HG02571 (cell line): ENCODE measurements at regions not wholly inside any gene's neighbourhood (a gene's known extent, or its start where the extent isn't known, plus 50 kb on each side); places are given as distances from the start of the nearest gene placed in this dataset.

Source experiments
- ATAC-seq: cut with Tn5 transposase; IDR thresholded peaks from one replicate; pipeline ENCODE4 v1.9.1; 2021; ENCODE audit warnings: mild to moderate bottlenecking, moderate library complexity; ENCODE audit not compliant: unreplicated experiment

GRCh38 chr13:40271931-40272775 is 394.3 kb downstream of the FOXO1 start:
- no peak for ATAC-seq

GRCh38 chr13:40272776-40273139 is 393.7 kb downstream of the FOXO1 start:
- ATAC-seq: no peak

- no peak for ATAC-seq
Measured at GRCh38 chr13:40273253-40274025, 393.0 kb downstream of the FOXO1 start.

- ATAC-seq: no peak
Measured at GRCh38 chr13:40274103-40274502, 392.3 kb downstream of the FOXO1 start.

- no peak for ATAC-seq
Measured at GRCh38 chr13:40275155-40275554, 391.3 kb downstream of the FOXO1 start.

- no peak for ATAC-seq
Measured at GRCh38 chr13:40275636-40276035, 390.8 kb downstream of the FOXO1 start.

GRCh38 chr13:40283666-40284065 is 382.8 kb downstream of the FOXO1 start:
- ATAC-seq: no peak

GRCh38 chr13:40285634-40286033 is 380.8 kb downstream of the FOXO1 start:
- no peak for ATAC-seq

GRCh38 chr13:40287428-40287827 is 379.0 kb downstream of the FOXO1 start:
- no peak for ATAC-seq

GRCh38 chr13:40288259-40288658 is 378.2 kb downstream of the FOXO1 start:
- no peak for ATAC-seq

GRCh38 chr13:40290758-40291157 is 375.7 kb downstream of the FOXO1 start:
- no peak for ATAC-seq

- no peak for ATAC-seq
Measured at GRCh38 chr13:40292108-40292507, 374.3 kb downstream of the FOXO1 start.

- no peak for ATAC-seq
Measured at GRCh38 chr13:40292536-40292935, 373.9 kb downstream of the FOXO1 start.

- ATAC-seq: no peak
Measured at GRCh38 chr13:40302351-40302750, 364.1 kb downstream of the FOXO1 start.

GRCh38 chr13:40304391-40304790 is 362.1 kb downstream of the FOXO1 start:
- ATAC-seq: no peak

GRCh38 chr13:40306817-40307216 is 359.6 kb downstream of the FOXO1 start:
- no peak for ATAC-seq

- ATAC-seq: no peak
Measured at GRCh38 chr13:40309881-40310280, 356.6 kb downstream of the FOXO1 start.

GRCh38 chr13:40311356-40312101 is 354.9 kb downstream of the FOXO1 start:
- no peak for ATAC-seq

GRCh38 chr13:40313269-40314200 is 352.9 kb downstream of the FOXO1 start:
- no peak for ATAC-seq

- no peak for ATAC-seq
Measured at GRCh38 chr13:40315416-40316064, 350.9 kb downstream of the FOXO1 start.
